ENCODE measurements at regions not wholly inside any gene's neighbourhood (a gene's known extent, or its start where the extent isn't known, plus 50 kb on each side); places are given as distances from the start of the nearest gene placed in this dataset.
"Not testable (repeated sequence)": the region's sequence is repeated elsewhere in the genome, so short reads cannot be mapped to it uniquely, and the experiment has no call there.

GRCh38 chr20:53649493-53649892 is 55.9 kb upstream of the ZNF217 start:
- not testable (repeated sequence) for TF ChIP-seq POLR2A, CTCF, EP300 (IDR thresholded peaks at IDR 0.05)
